Endodermal cell (in vitro differentiated cells): ENCODE measurements at regions not wholly inside any gene's neighbourhood (a gene's known extent, or its start where the extent isn't known, plus 50 kb on each side); places are given as distances from the start of the nearest gene placed in this dataset.

ENCODE experiments used
- DNase-seq: peaks from one replicate; pipeline ENCODE4 v3.0.0-alpha.2; 2017
- H3K27ac ChIP-seq: 2 replicates; pipeline ENCODE4 v1.5.1; 2013; ENCODE audit warnings: mild to moderate bottlenecking, low read depth, low read length, moderate library complexity
- H3K27me3 ChIP-seq: 2 replicates; pipeline ENCODE4 v1.6.1; 2013; ENCODE audit warnings: mild to moderate bottlenecking, low read length, moderate library complexity; ENCODE audit not compliant: insufficient read depth, control insufficient read depth, poor library complexity, severe bottlenecking
- H3K36me3 ChIP-seq: 2 replicates; pipeline ENCODE4 v1.7.0; 2013; ENCODE audit warnings: mild to moderate bottlenecking, low read length, moderate library complexity; ENCODE audit not compliant: control insufficient read depth, insufficient read depth
- H3K4me1 ChIP-seq: one replicate; pipeline ENCODE4 v1.7.0; 2013; ENCODE audit warnings: low read length; ENCODE audit not compliant: control insufficient read depth, insufficient read depth
- H3K4me3 ChIP-seq: 2 replicates; pipeline ENCODE4 v1.5.1; 2013; ENCODE audit warnings: mild to moderate bottlenecking, low read length, moderate library complexity
- H3K9ac ChIP-seq: 2 replicates; pipeline ENCODE4 v1.6.1; 2013; ENCODE audit warnings: mild to moderate bottlenecking, low read length, moderate library complexity; ENCODE audit not compliant: poor library complexity, severe bottlenecking; ENCODE audit errors: extremely low read depth
- H3K9me3 ChIP-seq: 2 replicates; pipeline ENCODE4 v1.6.1; 2013; ENCODE audit warnings: mild to moderate bottlenecking, low read length, moderate library complexity; ENCODE audit not compliant: control insufficient read depth
- H3K27ac Mint-ChIP-seq: 2 replicates; pipeline ENCODE4 v1.8.0; 2020; ENCODE audit warnings: mixed read lengths
- H3K27me3 Mint-ChIP-seq: 2 replicates; pipeline ENCODE4 v1.8.0; 2021; ENCODE audit warnings: mild to moderate bottlenecking, mixed read lengths; ENCODE audit not compliant: insufficient read depth
- H3K36me3 Mint-ChIP-seq: 2 replicates; pipeline ENCODE4 v1.8.0; 2020; ENCODE audit warnings: low read depth, mixed read lengths
- H3K4me1 Mint-ChIP-seq: 2 replicates; pipeline ENCODE4 v1.8.0; 2020; ENCODE audit warnings: mixed read lengths
- H3K4me3 Mint-ChIP-seq: 2 replicates; pipeline ENCODE4 v1.8.0; 2020; ENCODE audit warnings: mild to moderate bottlenecking, moderate library complexity, mixed read lengths
- H3K9me3 Mint-ChIP-seq: 2 replicates; pipeline ENCODE4 v1.8.0; 2020; ENCODE audit warnings: mild to moderate bottlenecking, mixed read lengths
- WGBS, 2 experiments: methylation state at CpG; one replicate each; pipeline versions ENCODE4 v1.1.5 to v1.1.7; 2013; ENCODE audit warnings: missing lambda C conversion rate in 2 of 2, mixed read lengths in 1 of 2; ENCODE audit not compliant: insufficient coverage in 1 of 2, insufficient read length in 1 of 2; 5-methylcytosine and 5-hydroxymethylcytosine counted together
- TF ChIP-seq, protein P1 (sequence below): fragments of 200-600 bp; sonication (generic); conservative IDR thresholded peaks from 2 replicates; pipeline ENCODE4 v1.5.0; 2021; ENCODE audit warnings: antibody characterized with exemption, mild to moderate bottlenecking

DNA sequence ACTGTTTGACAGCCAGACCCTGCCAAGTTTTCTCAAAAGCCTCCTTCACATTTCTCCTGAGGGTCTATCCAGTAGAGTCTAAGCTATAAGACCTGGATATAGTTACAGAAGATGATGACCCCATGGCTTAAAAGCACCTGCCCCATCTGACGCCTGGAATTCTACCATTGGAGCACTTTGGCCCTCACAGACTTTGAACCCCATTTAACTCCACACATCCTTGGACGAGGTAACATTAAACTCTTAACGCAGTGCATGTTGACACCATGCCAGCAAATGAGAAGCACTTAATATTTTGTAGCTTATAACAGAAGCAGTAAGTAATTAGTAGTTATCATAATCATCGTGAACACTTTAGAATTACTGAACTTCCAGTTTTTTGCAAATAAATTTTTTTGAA lies 61.9 kb upstream of the SMNDC1 start:
- no peak for DNase-seq
- Histone ChIP-seq H3K4me3 (no peak overlapping the region), H3K27ac (no peak overlapping the region), H3K4me1 (no peaks in the 10 kb centered on the region), H3K9me3 (no peaks in the 10 kb centered on the region), H3K27me3 (no peaks in the 10 kb centered on the region), H3K9ac (no peak overlapping the region), H3K36me3 (no peaks in the 10 kb centered on the region)
- Mint-ChIP-seq H3K36me3 (no peaks in the 10 kb centered on the region), H3K27me3 (no peaks in the 10 kb centered on the region), H3K4me1 (peaks cover 4% of the 10 kb centered on the region), H3K4me3 (no peak overlapping the region), H3K27ac (no peak overlapping the region), H3K9me3 (no peaks in the 10 kb centered on the region)
- TF ChIP-seq, protein P1, sequence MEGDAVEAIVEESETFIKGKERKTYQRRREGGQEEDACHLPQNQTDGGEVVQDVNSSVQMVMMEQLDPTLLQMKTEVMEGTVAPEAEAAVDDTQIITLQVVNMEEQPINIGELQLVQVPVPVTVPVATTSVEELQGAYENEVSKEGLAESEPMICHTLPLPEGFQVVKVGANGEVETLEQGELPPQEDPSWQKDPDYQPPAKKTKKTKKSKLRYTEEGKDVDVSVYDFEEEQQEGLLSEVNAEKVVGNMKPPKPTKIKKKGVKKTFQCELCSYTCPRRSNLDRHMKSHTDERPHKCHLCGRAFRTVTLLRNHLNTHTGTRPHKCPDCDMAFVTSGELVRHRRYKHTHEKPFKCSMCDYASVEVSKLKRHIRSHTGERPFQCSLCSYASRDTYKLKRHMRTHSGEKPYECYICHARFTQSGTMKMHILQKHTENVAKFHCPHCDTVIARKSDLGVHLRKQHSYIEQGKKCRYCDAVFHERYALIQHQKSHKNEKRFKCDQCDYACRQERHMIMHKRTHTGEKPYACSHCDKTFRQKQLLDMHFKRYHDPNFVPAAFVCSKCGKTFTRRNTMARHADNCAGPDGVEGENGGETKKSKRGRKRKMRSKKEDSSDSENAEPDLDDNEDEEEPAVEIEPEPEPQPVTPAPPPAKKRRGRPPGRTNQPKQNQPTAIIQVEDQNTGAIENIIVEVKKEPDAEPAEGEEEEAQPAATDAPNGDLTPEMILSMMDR, result no peak
- 89% methylated on average over 3 to 4 of the region's 4 CpGs for WGBS, 2 experiments

DNA sequence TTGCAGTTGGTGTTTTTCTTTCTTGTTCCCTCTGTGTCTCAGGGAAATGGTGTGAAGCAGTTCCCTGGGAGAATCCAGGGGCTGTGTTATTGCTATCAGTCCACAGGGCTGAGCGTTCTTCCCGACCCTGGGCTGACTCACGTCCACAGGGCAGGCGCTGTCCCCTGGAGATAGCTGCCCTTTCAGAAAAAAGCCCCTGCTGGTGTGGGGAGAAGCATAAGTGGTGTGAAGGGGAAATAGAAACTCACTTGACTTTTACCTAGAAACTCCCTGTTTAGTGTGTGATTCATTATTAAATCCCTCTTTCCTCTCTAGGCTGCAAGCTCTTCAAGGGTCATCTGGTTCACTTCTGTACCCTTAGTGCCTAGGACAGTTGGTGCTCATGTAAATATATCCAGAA lies 63.3 kb upstream of the SMNDC1 start:
- Histone ChIP-seq H3K4me1 (no peaks in the 10 kb centered on the region), H3K27me3 (no peaks in the 10 kb centered on the region), H3K27ac (no peak overlapping the region), H3K9ac (no peak overlapping the region), H3K36me3 (no peaks in the 10 kb centered on the region), H3K9me3 (no peaks in the 10 kb centered on the region), H3K4me3 (no peak overlapping the region)
- Mint-ChIP-seq H3K4me1 (peaks cover 8% of the 10 kb centered on the region), H3K36me3 (no peaks in the 10 kb centered on the region), H3K4me3 (no peak overlapping the region), H3K27me3 (peaks cover 1% of the 10 kb centered on the region), H3K27ac (no peak overlapping the region), H3K9me3 (no peaks in the 10 kb centered on the region)
- TF ChIP-seq, protein P1, result no peak
- DNase-seq, result no peak
- WGBS, 2 experiments, result 74 to 83% methylated on average over 4 of the region's 4 CpGs

DNA sequence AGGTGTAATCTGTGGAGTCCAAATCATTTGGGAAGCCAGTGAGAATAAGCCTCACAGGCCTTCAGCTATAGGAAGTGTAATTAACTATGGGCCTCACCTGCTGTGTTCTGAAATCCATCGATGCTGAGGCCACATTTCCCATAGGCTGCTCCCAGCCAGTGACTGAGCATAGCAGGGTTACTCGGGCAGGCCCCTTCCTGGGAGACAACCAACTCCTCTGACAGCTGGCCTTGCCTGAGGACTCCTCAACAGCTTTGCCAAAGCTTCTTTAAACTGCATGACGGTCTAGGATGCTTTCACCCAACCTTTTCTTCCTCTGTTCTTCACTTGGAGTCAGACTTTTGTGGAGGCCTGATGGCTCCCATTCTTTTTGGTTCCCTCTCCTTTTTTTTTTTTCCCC lies 63.8 kb upstream of the SMNDC1 start:
- Histone ChIP-seq H3K27ac (no peak overlapping the region), H3K9me3 (no peaks in the 10 kb centered on the region), H3K36me3 (no peaks in the 10 kb centered on the region), H3K9ac (no peak overlapping the region), H3K27me3 (no peaks in the 10 kb centered on the region), H3K4me3 (no peak overlapping the region), H3K4me1 (no peaks in the 10 kb centered on the region)
- no peak overlapping the region for H3K27ac Mint-ChIP-seq
- peaks cover 12% of the 10 kb centered on the region for H3K4me1 Mint-ChIP-seq
- peaks cover 5% of the 10 kb centered on the region for H3K27me3 Mint-ChIP-seq
- TF ChIP-seq, protein P1, result no peak
- no peaks in the 10 kb centered on the region for H3K36me3 Mint-ChIP-seq
- no peaks in the 10 kb centered on the region for H3K9me3 Mint-ChIP-seq
- WGBS, 2 experiments, result 50 to 58% methylated on average over 2 to 3 of the region's 3 CpGs
- no peak overlapping the region for H3K4me3 Mint-ChIP-seq
- DNase-seq, result no peak
